ENCODE measurements at regions not wholly inside any gene's neighbourhood (a gene's known extent, or its start where the extent isn't known, plus 50 kb on each side); places are given as distances from the start of the nearest gene placed in this dataset.

DNA sequence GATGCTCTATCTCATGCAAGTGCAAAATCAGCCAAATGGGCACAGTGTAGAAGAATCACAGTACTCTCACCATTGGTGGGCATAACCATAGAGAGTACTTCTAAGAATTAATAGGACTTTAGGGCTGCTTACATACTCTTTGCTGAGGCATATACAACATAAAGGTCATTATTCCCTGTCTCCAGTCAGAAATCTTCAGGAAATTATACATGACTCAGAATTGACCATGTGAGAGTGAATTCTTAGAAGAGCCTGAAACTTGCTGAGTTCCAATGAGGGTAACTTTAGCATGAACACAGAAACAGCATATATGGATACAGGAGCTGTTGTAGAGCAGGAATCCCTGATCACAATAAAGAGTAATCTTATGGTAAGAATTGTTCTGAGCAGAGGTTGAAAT lies 498.7 kb downstream of the TENT5A start:
- TF ChIP-seq, protein P1, sequence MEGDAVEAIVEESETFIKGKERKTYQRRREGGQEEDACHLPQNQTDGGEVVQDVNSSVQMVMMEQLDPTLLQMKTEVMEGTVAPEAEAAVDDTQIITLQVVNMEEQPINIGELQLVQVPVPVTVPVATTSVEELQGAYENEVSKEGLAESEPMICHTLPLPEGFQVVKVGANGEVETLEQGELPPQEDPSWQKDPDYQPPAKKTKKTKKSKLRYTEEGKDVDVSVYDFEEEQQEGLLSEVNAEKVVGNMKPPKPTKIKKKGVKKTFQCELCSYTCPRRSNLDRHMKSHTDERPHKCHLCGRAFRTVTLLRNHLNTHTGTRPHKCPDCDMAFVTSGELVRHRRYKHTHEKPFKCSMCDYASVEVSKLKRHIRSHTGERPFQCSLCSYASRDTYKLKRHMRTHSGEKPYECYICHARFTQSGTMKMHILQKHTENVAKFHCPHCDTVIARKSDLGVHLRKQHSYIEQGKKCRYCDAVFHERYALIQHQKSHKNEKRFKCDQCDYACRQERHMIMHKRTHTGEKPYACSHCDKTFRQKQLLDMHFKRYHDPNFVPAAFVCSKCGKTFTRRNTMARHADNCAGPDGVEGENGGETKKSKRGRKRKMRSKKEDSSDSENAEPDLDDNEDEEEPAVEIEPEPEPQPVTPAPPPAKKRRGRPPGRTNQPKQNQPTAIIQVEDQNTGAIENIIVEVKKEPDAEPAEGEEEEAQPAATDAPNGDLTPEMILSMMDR (IDR thresholded peaks at IDR 0.05): no peak

DNA sequence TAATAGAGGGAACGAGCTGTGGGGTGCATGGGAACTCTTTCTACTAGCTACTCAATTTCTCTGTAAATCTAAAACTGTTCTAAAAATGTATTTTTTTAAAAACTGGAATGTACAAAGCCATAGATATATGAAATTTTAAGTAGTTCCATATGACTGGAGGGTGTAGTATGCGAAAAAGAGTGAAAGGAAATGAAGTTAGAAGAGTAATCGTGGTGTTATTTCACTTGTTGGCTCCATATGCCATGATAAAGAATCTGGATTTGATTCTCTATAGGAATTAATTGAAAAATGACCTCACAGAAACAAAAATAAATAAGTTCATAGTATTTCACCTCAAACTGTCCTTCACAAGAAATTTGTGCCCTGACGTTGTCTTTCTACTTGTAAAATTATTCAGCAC lies 500.2 kb downstream of the TENT5A start:
- TF ChIP-seq, protein P1 (IDR thresholded peaks at IDR 0.05): no peak

DNA sequence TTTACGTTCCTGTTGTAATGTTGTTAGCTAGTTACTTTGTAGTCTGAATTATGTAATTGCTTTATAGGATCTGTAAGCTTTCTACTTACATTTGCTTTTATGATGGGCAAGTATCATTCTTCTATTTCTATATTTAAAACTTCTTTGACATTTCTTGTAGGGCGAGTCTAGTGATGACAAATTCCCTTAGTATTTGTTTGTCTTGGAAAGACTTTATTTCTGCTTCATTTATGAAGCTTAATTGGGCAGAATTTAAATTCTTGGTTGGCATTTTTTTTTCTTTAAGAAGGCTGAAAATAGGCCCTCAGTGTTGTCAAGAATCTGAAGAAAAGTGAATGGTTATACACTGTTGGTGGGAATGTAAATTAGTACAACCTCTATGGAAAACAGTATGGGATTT lies 506.3 kb downstream of the TENT5A start:
- TF ChIP-seq, protein P1 (IDR thresholded peaks at IDR 0.05): no peak

DNA sequence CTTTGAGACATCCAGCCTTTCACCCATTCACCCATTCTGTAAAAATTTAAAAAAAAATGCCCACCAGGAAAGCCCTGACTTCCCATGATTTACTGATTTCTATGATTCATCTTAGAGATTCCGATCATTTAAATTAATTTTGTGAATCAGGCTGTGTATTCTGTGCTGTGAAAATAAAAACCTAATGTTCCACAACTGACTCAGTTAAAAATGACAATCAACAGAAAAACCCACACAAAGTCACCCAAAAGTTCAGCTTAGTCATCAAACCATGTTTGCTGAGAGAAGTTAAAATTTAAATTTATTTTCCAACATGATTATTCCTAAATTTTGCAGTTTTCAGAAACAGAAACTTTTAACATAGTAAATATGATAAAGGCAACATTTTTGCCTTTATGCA lies 509.9 kb downstream of the TENT5A start:
- TF ChIP-seq, protein P1 (IDR thresholded peaks at IDR 0.05): no peak

DNA sequence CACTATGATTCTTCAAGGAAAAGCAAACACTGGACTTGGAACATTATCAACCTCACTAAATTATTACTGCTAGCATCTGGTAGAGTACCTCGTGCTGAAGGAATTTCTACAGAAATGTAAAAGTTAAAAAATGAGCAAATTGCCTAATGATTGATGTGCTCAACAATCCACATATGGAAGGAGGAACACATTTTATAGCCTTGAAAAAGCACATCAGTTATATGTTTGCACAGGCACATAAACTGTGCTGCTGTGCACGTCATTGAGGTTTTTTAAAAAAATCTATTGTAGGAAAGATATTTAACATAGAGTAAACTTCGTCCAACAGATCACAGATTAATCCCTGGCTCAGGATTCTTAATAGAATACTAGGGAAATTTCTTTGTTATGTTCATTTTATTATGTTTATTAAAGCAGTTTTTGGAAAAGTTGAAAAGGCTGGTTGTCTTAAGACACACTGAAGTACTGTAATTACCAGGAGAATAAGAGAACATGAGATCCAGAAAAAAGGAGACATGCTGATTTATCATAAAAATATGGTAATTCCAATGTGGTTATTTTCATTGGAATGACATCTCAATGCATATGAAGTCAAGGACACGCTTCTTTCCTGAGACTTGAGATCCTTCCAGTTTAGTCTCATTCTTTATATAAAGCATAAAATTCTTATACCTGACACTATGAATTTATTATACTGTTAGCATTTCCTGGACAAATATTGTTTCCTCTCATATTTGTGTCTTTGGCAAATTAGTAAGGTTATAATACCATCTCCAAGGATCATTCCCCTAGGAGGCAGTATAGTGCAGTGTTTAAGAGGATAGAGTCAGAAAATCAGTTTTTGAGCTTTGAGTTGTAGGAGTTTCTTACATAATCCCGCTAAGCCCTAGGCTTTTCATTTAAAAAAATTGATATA lies 511.1 kb downstream of the TENT5A start:
- TF ChIP-seq, protein P1 (IDR thresholded peaks at IDR 0.05): peak; percentile 53

DNA sequence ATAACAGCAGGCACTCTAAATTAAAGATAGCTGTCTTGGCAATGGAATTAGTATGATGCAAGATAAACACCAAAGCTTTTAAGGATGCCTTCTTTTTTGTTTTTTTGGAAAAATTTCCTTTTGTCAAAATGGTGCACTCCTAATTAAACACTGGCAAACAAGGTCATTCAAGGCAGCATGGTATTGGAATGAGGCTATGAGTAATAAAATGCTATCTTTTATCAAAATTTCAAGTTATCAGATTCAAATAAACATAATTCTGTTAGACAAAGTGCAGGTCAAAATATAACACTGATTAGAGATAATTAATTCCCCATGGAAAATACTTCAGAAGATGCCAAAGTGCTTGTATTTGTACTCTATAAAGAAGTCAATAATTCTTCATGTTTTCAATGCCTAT lies 514.1 kb downstream of the TENT5A start:
- TF ChIP-seq, protein P1 (IDR thresholded peaks at IDR 0.05): no peak

DNA sequence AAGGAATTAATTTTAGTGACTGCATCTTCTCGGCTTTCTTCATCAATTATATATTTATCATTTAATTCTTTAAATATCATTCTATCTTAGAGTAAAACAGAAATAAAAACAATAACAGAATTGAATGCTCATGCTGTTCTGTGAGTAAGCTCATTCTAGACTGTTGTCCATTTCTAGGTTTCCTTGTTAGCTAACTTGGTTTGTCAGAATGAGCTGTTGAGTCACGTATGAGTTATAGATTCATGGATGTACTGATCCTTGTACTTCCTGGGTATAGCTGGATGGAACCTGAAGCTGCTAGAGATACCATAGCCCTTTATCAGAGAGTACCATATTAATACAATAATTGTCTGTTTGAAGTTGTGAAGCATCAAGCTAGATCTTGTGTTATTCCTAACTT lies 515.3 kb downstream of the TENT5A start:
- TF ChIP-seq, protein P1 (IDR thresholded peaks at IDR 0.05): no peak
